H1 (cell line): ENCODE measurements at regions not wholly inside any gene's neighbourhood (a gene's known extent, or its start where the extent isn't known, plus 50 kb on each side); places are given as distances from the start of the nearest gene placed in this dataset.

Source experiments
- CTCF ChIA-PET: fragments of 300-600 bp; sonication (Branson Sonifier 250); formaldehyde crosslinking; loops from one replicate; lab custom pipeline; 2021; ENCODE audit not compliant: partially characterized antibody; lab: Charles Lee
- POLR2A ChIA-PET: fragments of 300-600 bp; sonication (Branson Sonifier 250); formaldehyde crosslinking; loops from one replicate; lab custom pipeline; 2021; ENCODE audit warnings: inconsistent platforms; ENCODE audit not compliant: partially characterized antibody; lab: Charles Lee
- DNase-seq, 2 experiments: peaks; one replicate each; pipeline versions ENCODE4 v3.0.0 to v3.0.0-alpha.2; 2010 to 2022; ENCODE audit warnings: low spot score in 2 of 2, low read depth in 1 of 2, mixed read lengths in 1 of 2
- FAIRE-seq: peaks from 2 replicates; lab custom pipeline; 2011; peaks lifted over from hg19 to GRCh38; lab: Jason Lieb, UNC
- H2AFZ ChIP-seq: 2 replicates; pipeline ENCODE4 v1.8.1; 2012; ENCODE audit warnings: low read length, inconsistent platforms
- H2AK5ac ChIP-seq: 2 replicates; pipeline ENCODE4 v1.6.1; 2013; ENCODE audit warnings: low read depth, low read length
- H2BK120ac ChIP-seq: replicated peaks from 2 replicates; pipeline ENCODE3; 2013; ENCODE audit warnings: low read depth, low read length, inconsistent platforms
- H2BK12ac ChIP-seq: 2 replicates; pipeline ENCODE4 v1.6.1; 2013; ENCODE audit warnings: low read depth, low read length
- H2BK15ac ChIP-seq: 2 replicates; pipeline ENCODE4 v1.6.1; 2013; ENCODE audit warnings: low read length
- H2BK20ac ChIP-seq: 2 replicates; pipeline ENCODE4 v1.6.1; 2013; ENCODE audit warnings: low read length
- H2BK5ac ChIP-seq: 2 replicates; pipeline ENCODE4 v1.6.1; 2013; ENCODE audit warnings: low read depth, low read length
- H3K14ac ChIP-seq: 2 replicates; pipeline ENCODE4 v1.6.1; 2013; ENCODE audit warnings: inconsistent platforms; ENCODE audit not compliant: insufficient read length
- H3K18ac ChIP-seq: 2 replicates; pipeline ENCODE4 v1.6.1; 2013; ENCODE audit warnings: low read length; ENCODE audit errors: extremely low read depth
- H3K23ac ChIP-seq: 2 replicates; pipeline ENCODE4 v1.6.1; 2013; ENCODE audit warnings: inconsistent platforms; ENCODE audit not compliant: insufficient read length
- H3K23me2 ChIP-seq: 2 replicates; pipeline ENCODE4 v1.6.1; 2013; ENCODE audit warnings: low read depth, low read length
- H3K27ac ChIP-seq: 2 replicates; pipeline ENCODE4 v1.6.1; 2011; ENCODE audit warnings: low read depth, low read length, inconsistent platforms
- H3K27me3 ChIP-seq, 4 experiments: replicated peaks in 1 of 4; 1 replicate in 1 of 4; 2 replicates in 3 of 4; pipeline versions ENCODE4 v1.6.1 to v1.8.1; 2011 to 2013; ENCODE audit warnings: low read length in 3 of 4, mild to moderate bottlenecking in 3 of 4, inconsistent platforms in 2 of 4, mixed read lengths in 2 of 4, moderate library complexity in 1 of 4; ENCODE audit not compliant: control insufficient read depth in 3 of 4, insufficient read depth in 3 of 4; ENCODE audit errors: extremely low read depth in 1 of 4
- H3K36me3 ChIP-seq, 4 experiments: 2 replicates each; pipeline versions ENCODE4 v1.6.1 to v1.8.1; 2011 to 2013; ENCODE audit warnings: mild to moderate bottlenecking in 4 of 4, low read length in 3 of 4, moderate library complexity in 2 of 4, control low read depth in 1 of 4, inconsistent platforms in 1 of 4; ENCODE audit not compliant: insufficient read depth in 4 of 4, control insufficient read depth in 2 of 4
- H3K4ac ChIP-seq: replicated peaks from 2 replicates; pipeline ENCODE3; 2013; ENCODE audit warnings: low read length, low read depth, mixed read lengths, inconsistent platforms; ENCODE audit not compliant: insufficient read length
- H3K4me1 ChIP-seq, 4 experiments: replicated peaks in 1 of 4; 1 replicate in 1 of 4; 2 replicates in 3 of 4; pipeline versions ENCODE4 v1.6.1 to v1.8.1; 2011 to 2013; ENCODE audit warnings: low read length in 3 of 4, inconsistent platforms in 2 of 4, mixed read lengths in 1 of 4; ENCODE audit not compliant: insufficient read depth in 4 of 4, control insufficient read depth in 3 of 4
- H3K4me2 ChIP-seq, 2 experiments: 2 replicates each; pipeline versions ENCODE4 v1.6.1 to v1.8.1; 2011 to 2013; ENCODE audit warnings: low read depth in 2 of 2, low read length in 2 of 2, control low read depth in 1 of 2, inconsistent platforms in 1 of 2, mild to moderate bottlenecking in 1 of 2; ENCODE audit not compliant: insufficient read depth in 1 of 2
- H3K4me3 ChIP-seq, 4 experiments: fragments of 200-600, 300-600 bp in 1 of 4; sonication (generic), shearing (Covaris generic), sonication (Bioruptor Twin) in 1 of 4; 2 replicates each; pipeline versions ENCODE4 v1.5.1 to v1.8.1; 2011 to 2016; ENCODE audit warnings: low read length in 4 of 4, low read depth in 3 of 4, control low read depth in 2 of 4, inconsistent platforms in 2 of 4, mild to moderate bottlenecking in 2 of 4, mixed read lengths in 1 of 4, moderate library complexity in 1 of 4; ENCODE audit not compliant: insufficient read depth in 2 of 4; ENCODE audit errors: extremely low read depth in 1 of 4
- H3K56ac ChIP-seq: replicated peaks from 2 replicates; pipeline ENCODE3; 2013; ENCODE audit warnings: low read depth, mild to moderate bottlenecking, mixed read lengths, low read length, inconsistent platforms; ENCODE audit not compliant: insufficient read length
- H3K79me1 ChIP-seq: 2 replicates; pipeline ENCODE4 v1.6.1; 2013; ENCODE audit warnings: low read depth, low read length, control low read depth
- H3K79me2 ChIP-seq, 2 experiments: 2 replicates each; pipeline versions ENCODE4 v1.6.1 to v1.8.1; 2012 to 2013; ENCODE audit warnings: low read length in 2 of 2, mild to moderate bottlenecking in 2 of 2, inconsistent platforms in 1 of 2; ENCODE audit not compliant: insufficient read depth in 2 of 2, control insufficient read depth in 1 of 2
- H3K9ac ChIP-seq, 4 experiments: replicated peaks in 1 of 4; 1 replicate in 1 of 4; 2 replicates in 3 of 4; pipeline versions ENCODE4 v1.6.1 to v1.8.1; 2011 to 2013; ENCODE audit warnings: low read depth in 3 of 4, low read length in 3 of 4, control low read depth in 2 of 4, mild to moderate bottlenecking in 2 of 4, moderate library complexity in 2 of 4, inconsistent platforms in 1 of 4; ENCODE audit errors: extremely low read depth in 1 of 4
- H3K9me3 ChIP-seq, 2 experiments: 2 replicates each; pipeline versions ENCODE4 v1.6.1 to v1.8.1; 2012 to 2013; ENCODE audit warnings: mild to moderate bottlenecking in 2 of 2, moderate library complexity in 2 of 2, control low read depth in 1 of 2, inconsistent platforms in 1 of 2, low read depth in 1 of 2, low read length in 1 of 2, mixed read lengths in 1 of 2; ENCODE audit not compliant: insufficient read depth in 2 of 2
- H4K20me1 ChIP-seq, 2 experiments: replicated peaks in 1 of 2; 2 replicates each; pipeline versions ENCODE3 to v1.8.1; 2011 to 2013; ENCODE audit warnings: inconsistent platforms in 2 of 2, low read length in 2 of 2, mild to moderate bottlenecking in 1 of 2; ENCODE audit not compliant: insufficient read depth in 2 of 2, control insufficient read depth in 1 of 2
- H4K5ac ChIP-seq: 2 replicates; pipeline ENCODE4 v1.6.1; 2013; ENCODE audit warnings: low read length, low read depth, mixed read lengths, inconsistent platforms; ENCODE audit not compliant: insufficient read length
- H4K8ac ChIP-seq: 2 replicates; pipeline ENCODE4 v1.8.0; 2013; ENCODE audit warnings: mild to moderate bottlenecking, moderate library complexity, low read length, inconsistent platforms; ENCODE audit not compliant: insufficient read depth; ENCODE audit errors: extremely low read depth
- H4K91ac ChIP-seq: replicated peaks from 2 replicates; pipeline ENCODE3; 2013; ENCODE audit warnings: low read length, mixed read lengths, inconsistent platforms; ENCODE audit not compliant: insufficient read length
- ASH2L ChIP-seq: fragments of 200-600, 300-600 bp; sonication (generic); IDR thresholded peaks from one replicate; pipeline ENCODE4 v1.7.1; 2017; ENCODE audit warnings: low read length
- JUND ChIP-seq: IDR thresholded peaks from 2 replicates; pipeline ENCODE4 v1.6.1; 2011; ENCODE audit warnings: mild to moderate bottlenecking, improper control_type of control experiment, low read length
- MAFK ChIP-seq: IDR thresholded peaks from 2 replicates; pipeline ENCODE4 v1.6.1; 2012; ENCODE audit warnings: low read depth, mild to moderate bottlenecking, improper control_type of control experiment, low read length
- POLR2A ChIP-seq, 2 experiments: IDR thresholded peaks; 1 replicate in 1 of 2; 2 replicates in 1 of 2; pipeline ENCODE4 v1.6.1; 2011; ENCODE audit warnings: low read depth in 2 of 2, low read length in 2 of 2, mild to moderate bottlenecking in 2 of 2; ENCODE audit errors: control extremely low read depth in 1 of 2
- POLR2AphosphoS5 ChIP-seq: IDR thresholded peaks from 2 replicates; pipeline ENCODE4 v1.6.1; 2011; ENCODE audit warnings: low read depth, low read length
- RBBP5 ChIP-seq: IDR thresholded peaks from 2 replicates; pipeline ENCODE4 v1.7.1; 2012; ENCODE audit warnings: low read depth, mild to moderate bottlenecking, inconsistent platforms, low read length, moderate library complexity, borderline replicate concordance
- SUZ12 ChIP-seq: fragments of 200-600 bp; sonication (generic); IDR thresholded peaks from 2 replicates; pipeline ENCODE4 v1.6.1; 2012; ENCODE audit warnings: mild to moderate bottlenecking, inconsistent platforms, low read length, moderate library complexity, mixed read lengths
- WGBS, 2 experiments: shearing (Covaris generic) in 1 of 2; methylation state at CpG; one replicate each; pipeline versions ENCODE4 v1.1.6 to v1.1.7; 2013 to 2015; ENCODE audit warnings: low lambda C conversion rate in 2 of 2, mixed read lengths in 2 of 2, inconsistent platforms in 1 of 2, low coverage in 1 of 2, missing lambda C conversion rate in 1 of 2; ENCODE audit not compliant: insufficient replicate concordance in 2 of 2, insufficient coverage in 1 of 2, insufficient read length in 1 of 2; ENCODE audit errors: extremely low coverage in 1 of 2, missing lambda C conversion rate in 1 of 2; 5-methylcytosine and 5-hydroxymethylcytosine counted together

GRCh38 chr1:193438771-193439170, 252.4 kb upstream of the B3GALT2 start:
- Histone ChIP-seq H3K4me3 (no peak overlapping the region), H3K4ac (no peak overlapping the region), H3K27me3 (no peaks in the 10 kb centered on the region), H2BK15ac (no peak overlapping the region), H4K20me1 (no peaks in the 10 kb centered on the region), H3K9me3 (peaks cover 7 to 8% of the 10 kb centered on the region in 2 experiments), H2BK12ac (no peak overlapping the region), H3K9ac (no peak overlapping the region), H3K18ac (no peak overlapping the region), H4K5ac (no peak overlapping the region), H3K56ac (no peak overlapping the region), H4K8ac (no peak overlapping the region), H3K4me1 (no peaks in the 10 kb centered on the region), H3K36me3 (no peaks in the 10 kb centered on the region), H3K4me2 (no peak overlapping the region), H2AK5ac (no peak overlapping the region), H4K91ac (no peak overlapping the region), H3K79me2 (no peaks in the 10 kb centered on the region), H3K14ac (no peak overlapping the region)
- DNase-seq (no peak), FAIRE-seq (no peak)
- ChIA-PET POLR2A (no interaction called here), CTCF (no interaction called here)
- WGBS, 2 experiments = 95% methylated on average over 1 of the region's 1 CpG; no CpG with 5 or more reads in 1 of the 2 experiments
- TF ChIP-seq POLR2A (IDR thresholded peaks at IDR 0.05; ENCODE audit: control extremely low read depth in 1 of 2, low read depth in 2 of 2, low read length in 2 of 2) = no peak
- no peak for TF ChIP-seq ASH2L
- TF ChIP-seq RBBP5 = no peak
- no peak for TF ChIP-seq SUZ12
- no peak for TF ChIP-seq MAFK
- TF ChIP-seq POLR2AphosphoS5 = no peak
- TF ChIP-seq JUND = no peak
- TF ChIP-seq, all 59 proteins: peak for 0
- no peak overlapping the region for H2BK5ac ChIP-seq
- H2AFZ ChIP-seq = no peak overlapping the region
- H3K23me2 ChIP-seq = no peaks in the 10 kb centered on the region
- no peak overlapping the region for H3K27ac ChIP-seq
- H2BK20ac ChIP-seq = no peak overlapping the region
- no peaks in the 10 kb centered on the region for H3K79me1 ChIP-seq
- no peak overlapping the region for H3K23ac ChIP-seq
- no peak overlapping the region for H2BK120ac ChIP-seq
